Lower lobe of right lung (tissue), 2 donors: ENCODE measurements at regions not wholly inside any gene's neighbourhood (a gene's known extent, or its start where the extent isn't known, plus 50 kb on each side); places are given as distances from the start of the nearest gene placed in this dataset.

Source experiments
- ATAC-seq, 2 donors: fragments of 200-7000 bp; cut with Tn5 transposase; one replicate each; pipeline ENCODE4 v1.9.1; 2020 to 2022; ENCODE audit warnings: mild to moderate bottlenecking in 2 of 2, moderate library complexity in 2 of 2
- DNase-seq: peaks from one replicate; pipeline ENCODE4 v3.0.0-alpha.2; 2020
- H3K27ac ChIP-seq: fragments of 200-600 bp; one replicate; pipeline ENCODE4 v1.8.0; 2022
- H3K27me3 ChIP-seq: fragments of 200-600 bp; one replicate; pipeline ENCODE4 v1.8.0; 2022; ENCODE audit warnings: low read depth
- H3K36me3 ChIP-seq: fragments of 200-600 bp; one replicate; pipeline ENCODE4 v1.8.0; 2022; ENCODE audit warnings: mild to moderate bottlenecking
- H3K4me1 ChIP-seq: fragments of 200-600 bp; one replicate; pipeline ENCODE4 v1.8.0; 2022
- H3K4me3 ChIP-seq: fragments of 200-600 bp; one replicate; pipeline ENCODE4 v1.8.0; 2022; ENCODE audit warnings: mild to moderate bottlenecking
- H3K9me3 ChIP-seq: fragments of 200-600 bp; one replicate; pipeline ENCODE4 v1.8.0; 2022
- intact Hi-C: fragments of 100-400 bp; cut with DNase I; formaldehyde crosslinking; loops from one replicate; pipeline ENCODE4 v1.11.0; 2022
- TF ChIP-seq, protein P1 (sequence below): fragments of 200-600 bp; IDR thresholded peaks from one replicate; pipeline ENCODE4 v1.8.0; 2022; ENCODE audit warnings: antibody characterized with exemption, mild to moderate bottlenecking
- donor health status: DM: no; HTN: yes; CAD: no; lungs with severe emphysema.

DNA sequence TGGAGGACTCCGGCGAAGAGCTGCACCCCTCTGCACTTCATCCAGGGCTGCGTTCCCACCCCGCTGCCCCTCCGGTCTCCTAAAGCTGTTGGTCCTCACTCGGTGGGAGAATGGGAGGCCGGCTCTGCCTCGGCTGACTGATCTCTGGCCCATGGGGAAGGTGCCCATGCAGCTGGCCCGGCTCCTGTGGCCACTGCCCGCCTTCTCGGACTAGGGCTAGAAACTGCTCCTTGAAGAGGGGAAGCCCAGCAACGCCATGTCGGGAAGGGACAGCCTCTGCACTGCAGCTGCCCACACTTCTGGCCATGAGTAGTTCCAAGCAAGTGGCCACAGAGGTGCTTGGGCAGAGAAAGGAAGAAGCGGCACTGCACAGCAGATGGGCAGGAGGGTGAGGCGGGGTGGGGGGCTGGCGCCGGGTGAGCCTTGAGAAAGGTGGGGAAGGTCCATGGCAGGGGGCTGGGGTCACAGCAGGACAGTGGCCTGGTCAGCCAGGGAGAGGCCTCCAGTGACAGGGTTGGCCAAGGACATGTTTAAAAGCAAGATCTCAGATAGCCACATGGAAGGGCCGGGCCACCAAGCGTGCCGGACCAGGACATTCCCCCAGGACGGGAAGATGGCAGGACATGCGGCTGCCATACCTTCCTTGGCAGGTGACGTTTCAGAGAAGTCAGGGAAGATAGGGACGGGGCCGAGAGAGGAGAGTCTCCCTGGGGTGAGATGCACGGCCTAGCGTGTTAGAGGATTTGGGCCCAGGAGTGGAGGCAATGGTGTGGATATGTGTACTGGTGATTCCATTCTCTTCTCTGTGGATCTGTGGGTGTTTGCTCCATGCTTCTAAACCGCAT is 158.8 kb upstream of the HDAC4 start:
- TF ChIP-seq, protein P1, sequence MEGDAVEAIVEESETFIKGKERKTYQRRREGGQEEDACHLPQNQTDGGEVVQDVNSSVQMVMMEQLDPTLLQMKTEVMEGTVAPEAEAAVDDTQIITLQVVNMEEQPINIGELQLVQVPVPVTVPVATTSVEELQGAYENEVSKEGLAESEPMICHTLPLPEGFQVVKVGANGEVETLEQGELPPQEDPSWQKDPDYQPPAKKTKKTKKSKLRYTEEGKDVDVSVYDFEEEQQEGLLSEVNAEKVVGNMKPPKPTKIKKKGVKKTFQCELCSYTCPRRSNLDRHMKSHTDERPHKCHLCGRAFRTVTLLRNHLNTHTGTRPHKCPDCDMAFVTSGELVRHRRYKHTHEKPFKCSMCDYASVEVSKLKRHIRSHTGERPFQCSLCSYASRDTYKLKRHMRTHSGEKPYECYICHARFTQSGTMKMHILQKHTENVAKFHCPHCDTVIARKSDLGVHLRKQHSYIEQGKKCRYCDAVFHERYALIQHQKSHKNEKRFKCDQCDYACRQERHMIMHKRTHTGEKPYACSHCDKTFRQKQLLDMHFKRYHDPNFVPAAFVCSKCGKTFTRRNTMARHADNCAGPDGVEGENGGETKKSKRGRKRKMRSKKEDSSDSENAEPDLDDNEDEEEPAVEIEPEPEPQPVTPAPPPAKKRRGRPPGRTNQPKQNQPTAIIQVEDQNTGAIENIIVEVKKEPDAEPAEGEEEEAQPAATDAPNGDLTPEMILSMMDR, result no peak
- no peaks in the 10 kb centered on the region for H3K9me3 ChIP-seq
- ATAC-seq, result no peak

DNA sequence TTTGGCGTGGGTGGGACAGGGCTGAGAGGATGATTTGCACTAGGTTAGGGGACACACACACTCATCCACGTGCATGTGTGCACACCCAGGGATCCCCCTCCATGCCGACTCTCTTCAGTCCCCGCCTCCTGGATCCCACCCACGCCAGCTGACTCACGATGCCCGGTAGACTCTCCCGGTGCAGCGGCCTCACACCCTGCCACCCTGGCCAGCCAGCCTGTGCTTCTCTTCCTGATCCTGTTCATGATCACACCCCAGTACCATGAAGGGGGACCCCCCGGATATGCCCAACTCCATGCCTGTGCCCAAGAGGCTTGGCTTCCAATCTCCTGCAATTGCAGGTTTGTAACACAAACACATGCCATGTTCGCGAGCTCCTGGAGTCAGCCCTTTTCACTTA is 157.8 kb upstream of the HDAC4 start:
- ATAC-seq, result no peak
- intact Hi-C loops, result no loop called here

More for the DNA sequence above, 158.8 kb upstream of the HDAC4 start:
- no peaks in the 10 kb centered on the region for H3K4me1 ChIP-seq
- H3K27ac ChIP-seq, result no peak overlapping the region
- H3K4me3 ChIP-seq, result no peak overlapping the region
- no peak for DNase-seq
- no peaks in the 10 kb centered on the region for H3K36me3 ChIP-seq
- intact Hi-C loops, result no loop called here
- peaks cover 3% of the 10 kb centered on the region for H3K27me3 ChIP-seq

GRCh38 chr2:239557516-239557915 is 156.7 kb upstream of the HDAC4 start:
- no peak overlapping the region for H3K4me3 ChIP-seq
- ATAC-seq, result no peak

More for the DNA sequence above, 157.8 kb upstream of the HDAC4 start:
- Histone ChIP-seq H3K27me3 (no peaks in the 10 kb centered on the region), H3K4me1 (no peaks in the 10 kb centered on the region), H3K27ac (no peak overlapping the region), H3K9me3 (no peaks in the 10 kb centered on the region), H3K4me3 (no peak overlapping the region), H3K36me3 (no peaks in the 10 kb centered on the region)
- TF ChIP-seq, protein P1, result no peak
- no peak for DNase-seq

DNA sequence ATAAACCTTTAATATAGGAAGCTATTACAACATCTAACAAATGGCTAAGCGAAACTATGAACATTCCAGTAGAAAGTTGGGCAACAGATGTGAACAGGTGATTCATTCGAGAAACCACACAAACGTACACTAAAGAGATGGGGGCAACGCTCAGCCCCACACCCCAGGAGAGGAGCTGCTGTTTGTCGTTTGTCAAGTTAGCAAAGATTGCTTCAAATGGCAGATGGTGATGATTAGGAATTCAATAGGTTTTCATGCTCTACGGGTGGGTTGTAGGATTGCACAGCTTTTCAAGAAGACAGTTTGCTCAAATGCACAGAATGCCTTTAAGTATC is 154.7 kb upstream of the HDAC4 start:
- H3K27ac ChIP-seq, result no peak overlapping the region
- no peaks in the 10 kb centered on the region for H3K36me3 ChIP-seq
- no peak for ATAC-seq
- no peaks in the 10 kb centered on the region for H3K9me3 ChIP-seq
- H3K4me1 ChIP-seq, result no peaks in the 10 kb centered on the region
- intact Hi-C loops, result no loop called here
- no peaks in the 10 kb centered on the region for H3K27me3 ChIP-seq
- no peak overlapping the region for H3K4me3 ChIP-seq
- DNase-seq, result no peak
- TF ChIP-seq, protein P1, result no peak

More at GRCh38 chr2:239557516-239557915, 156.7 kb upstream of the HDAC4 start:
- no peaks in the 10 kb centered on the region for H3K27me3 ChIP-seq
- H3K4me1 ChIP-seq, result no peaks in the 10 kb centered on the region
- H3K36me3 ChIP-seq, result no peaks in the 10 kb centered on the region
- intact Hi-C loops, result no loop called here
- no peaks in the 10 kb centered on the region for H3K9me3 ChIP-seq
- DNase-seq, result no peak
- TF ChIP-seq, protein P1, result no peak
- H3K27ac ChIP-seq, result no peak overlapping the region

DNA sequence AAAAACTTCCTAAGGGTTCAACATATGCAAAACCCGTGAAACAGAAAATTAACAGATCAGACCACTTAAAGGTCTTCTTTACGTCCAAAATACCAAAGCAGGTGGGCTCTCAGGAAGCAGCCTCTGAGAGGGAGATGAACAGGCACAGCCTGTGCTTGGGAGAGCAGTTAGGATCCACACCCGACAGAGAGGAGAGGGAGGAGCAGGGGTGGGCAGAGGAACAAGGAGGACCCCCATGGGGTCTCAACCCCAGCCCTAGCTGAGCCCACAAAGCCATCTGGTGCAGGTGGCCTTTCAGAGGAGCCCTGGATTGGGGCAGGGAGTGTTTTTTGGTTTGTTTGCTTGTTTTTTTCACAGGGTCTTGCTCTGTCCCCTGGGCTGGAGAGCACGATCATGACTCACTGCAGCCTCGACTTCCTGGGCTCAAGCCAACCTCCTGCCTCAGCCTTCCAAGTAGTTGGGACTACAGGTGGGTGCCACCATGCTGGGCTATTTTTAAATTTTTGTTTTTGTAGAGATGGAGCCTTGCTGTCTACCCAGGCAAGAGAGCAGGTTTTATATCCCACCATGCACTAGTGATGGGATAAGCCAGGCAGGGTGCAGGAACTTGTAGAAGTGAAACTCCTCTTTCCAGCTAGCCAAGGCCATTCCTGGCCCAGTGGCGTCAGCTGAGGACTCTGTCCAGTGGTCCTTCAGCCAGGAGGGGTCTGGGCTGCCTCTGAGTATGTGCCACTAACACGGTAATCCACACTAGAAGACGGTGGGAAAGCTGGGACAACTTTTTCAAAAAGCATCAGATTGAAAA is 154.1 kb upstream of the HDAC4 start:
- Histone ChIP-seq H3K4me3 (no peak overlapping the region), H3K4me1 (no peaks in the 10 kb centered on the region), H3K27me3 (no peaks in the 10 kb centered on the region), H3K36me3 (no peaks in the 10 kb centered on the region), H3K9me3 (no peaks in the 10 kb centered on the region), H3K27ac (no peak overlapping the region)
- intact Hi-C loops, result no loop called here
- DNase-seq (no peak), ATAC-seq (no peak)
- TF ChIP-seq, protein P1, result no peak
